Ectodermal cell (in vitro differentiated cells): ENCODE measurements at regions not wholly inside any gene's neighbourhood (a gene's known extent, or its start where the extent isn't known, plus 50 kb on each side); places are given as distances from the start of the nearest gene placed in this dataset.

ENCODE experiments used
- H3K27ac ChIP-seq: 2 replicates; pipeline ENCODE4 v1.7.0; 2013; ENCODE audit warnings: mild to moderate bottlenecking, low read depth, low read length; ENCODE audit not compliant: insufficient read depth, poor library complexity, severe bottlenecking
- H3K27me3 ChIP-seq: 2 replicates; pipeline ENCODE4 v1.7.0; 2013; ENCODE audit warnings: mild to moderate bottlenecking, low read length; ENCODE audit not compliant: insufficient read depth, control insufficient read depth, poor library complexity, severe bottlenecking
- H3K36me3 ChIP-seq: one replicate; pipeline ENCODE4 v1.7.0; 2013; ENCODE audit warnings: low read length; ENCODE audit not compliant: control insufficient read depth, insufficient read depth
- H3K4me1 ChIP-seq: one replicate; pipeline ENCODE4 v1.7.0; 2013; ENCODE audit warnings: low read length; ENCODE audit not compliant: control insufficient read depth, insufficient read depth
- H3K4me3 ChIP-seq: 2 replicates; pipeline ENCODE4 v1.7.0; 2013; ENCODE audit warnings: low read depth, low read length, control low read depth; ENCODE audit not compliant: insufficient read depth
- H3K9me3 ChIP-seq: 2 replicates; pipeline ENCODE4 v1.7.0; 2013; ENCODE audit warnings: mild to moderate bottlenecking, low read length, moderate library complexity; ENCODE audit not compliant: control insufficient read depth
- WGBS, 2 experiments: methylation state at CpG; one replicate each; pipeline ENCODE4 v1.1.7; 2013; ENCODE audit warnings: missing lambda C conversion rate in 2 of 2; 5-methylcytosine and 5-hydroxymethylcytosine counted together

- H3K9me3 ChIP-seq = no peaks in the 10 kb centered on the region
Observed at GRCh38 chr4:32203340-32203739, 1483.2 kb downstream of the PCDH7 start.

GRCh38 chr4:32206756-32207155 lies 1486.6 kb downstream of the PCDH7 start:
- H3K9me3 ChIP-seq = no peaks in the 10 kb centered on the region
- 87 to 89% methylated on average over 2 of the region's 3 CpGs for whole genome bisulfite sequencing, 2 experiments
- H3K4me1 ChIP-seq = no peaks in the 10 kb centered on the region
- no peaks in the 10 kb centered on the region for H3K36me3 ChIP-seq
- H3K4me3 ChIP-seq = no peak overlapping the region
- no peak overlapping the region for H3K27ac ChIP-seq
- H3K27me3 ChIP-seq = no peaks in the 10 kb centered on the region

More at GRCh38 chr4:32203340-32203739, 1483.2 kb downstream of the PCDH7 start:
- no peaks in the 10 kb centered on the region for H3K4me1 ChIP-seq
- no peaks in the 10 kb centered on the region for H3K27me3 ChIP-seq
- H3K36me3 ChIP-seq = no peaks in the 10 kb centered on the region
- no peak overlapping the region for H3K4me3 ChIP-seq
- H3K27ac ChIP-seq = no peak overlapping the region

GRCh38 chr4:32207456-32207855 lies 1487.3 kb downstream of the PCDH7 start:
- no peaks in the 10 kb centered on the region for H3K4me1 ChIP-seq
- H3K27ac ChIP-seq = no peak overlapping the region
- no peak overlapping the region for H3K4me3 ChIP-seq
- H3K27me3 ChIP-seq = no peaks in the 10 kb centered on the region
- no peaks in the 10 kb centered on the region for H3K9me3 ChIP-seq
- H3K36me3 ChIP-seq = no peaks in the 10 kb centered on the region

- Histone ChIP-seq H3K27ac (no peak overlapping the region), H3K9me3 (no peaks in the 10 kb centered on the region), H3K36me3 (no peaks in the 10 kb centered on the region), H3K4me3 (no peak overlapping the region), H3K4me1 (no peaks in the 10 kb centered on the region), H3K27me3 (no peaks in the 10 kb centered on the region)
- 91 to 95% methylated on average over 10 of the region's 10 CpGs for WGBS, 2 experiments
Observed at GRCh38 chr4:32215277-32215676, 1495.1 kb downstream of the PCDH7 start.

- Histone ChIP-seq H3K27ac (no peak overlapping the region), H3K4me3 (no peak overlapping the region), H3K36me3 (no peaks in the 10 kb centered on the region), H3K4me1 (no peaks in the 10 kb centered on the region), H3K9me3 (no peaks in the 10 kb centered on the region), H3K27me3 (no peaks in the 10 kb centered on the region)
- WGBS, 2 experiments = 93 to 94% methylated on average over 9 of the region's 9 CpGs
Observed at GRCh38 chr4:32216502-32216901, 1496.3 kb downstream of the PCDH7 start.

GRCh38 chr4:32219306-32220075 lies 1499.3 kb downstream of the PCDH7 start:
- no peaks in the 10 kb centered on the region for H3K36me3 ChIP-seq
- no peaks in the 10 kb centered on the region for H3K4me1 ChIP-seq
- H3K4me3 ChIP-seq = no peak overlapping the region
- H3K9me3 ChIP-seq = no peaks in the 10 kb centered on the region
- H3K27ac ChIP-seq = no peak overlapping the region
- WGBS, 2 experiments = 31 to 33% methylated on average over 3 of the region's 3 CpGs
- H3K27me3 ChIP-seq = no peaks in the 10 kb centered on the region

- no peaks in the 10 kb centered on the region for H3K36me3 ChIP-seq
- no peak overlapping the region for H3K4me3 ChIP-seq
- H3K4me1 ChIP-seq = no peaks in the 10 kb centered on the region
- H3K27ac ChIP-seq = no peak overlapping the region
- H3K9me3 ChIP-seq = no peaks in the 10 kb centered on the region
- H3K27me3 ChIP-seq = no peaks in the 10 kb centered on the region
Observed at GRCh38 chr4:32226204-32226603, 1506.0 kb downstream of the PCDH7 start.

GRCh38 chr4:32226733-32227132 lies 1506.6 kb downstream of the PCDH7 start:
- Histone ChIP-seq H3K4me1 (no peaks in the 10 kb centered on the region), H3K9me3 (no peaks in the 10 kb centered on the region), H3K27me3 (no peaks in the 10 kb centered on the region), H3K4me3 (no peak overlapping the region), H3K36me3 (no peaks in the 10 kb centered on the region), H3K27ac (no peak overlapping the region)
- WGBS, 2 experiments = 85% methylated on average over 2 of the region's 2 CpGs; no CpG with 5 or more reads in 1 of the 2 experiments

GRCh38 chr4:32243926-32244325 lies 1523.8 kb downstream of the PCDH7 start:
- Histone ChIP-seq H3K36me3 (no peaks in the 10 kb centered on the region), H3K4me3 (no peak overlapping the region), H3K27ac (no peak overlapping the region), H3K9me3 (no peaks in the 10 kb centered on the region), H3K27me3 (no peaks in the 10 kb centered on the region), H3K4me1 (no peaks in the 10 kb centered on the region)
- 0 to 35% methylated on average over 1 to 3 of the region's 3 CpGs for WGBS, 2 experiments

GRCh38 chr4:32249040-32249439 lies 1528.9 kb downstream of the PCDH7 start:
- no peaks in the 10 kb centered on the region for H3K4me1 ChIP-seq
- no peaks in the 10 kb centered on the region for H3K9me3 ChIP-seq
- H3K4me3 ChIP-seq = no peak overlapping the region
- 50% methylated on average over 2 of the region's 2 CpGs for WGBS, 2 experiments
- no peaks in the 10 kb centered on the region for H3K36me3 ChIP-seq
- no peak overlapping the region for H3K27ac ChIP-seq
- H3K27me3 ChIP-seq = no peaks in the 10 kb centered on the region

- H3K4me3 ChIP-seq = no peak overlapping the region
- H3K9me3 ChIP-seq = no peaks in the 10 kb centered on the region
- no peaks in the 10 kb centered on the region for H3K27me3 ChIP-seq
- H3K4me1 ChIP-seq = no peaks in the 10 kb centered on the region
- no peak overlapping the region for H3K27ac ChIP-seq
- WGBS, 2 experiments = 93 to 100% methylated on average over 1 of the region's 1 CpG
- no peaks in the 10 kb centered on the region for H3K36me3 ChIP-seq
Observed at GRCh38 chr4:32251126-32251525, 1531.0 kb downstream of the PCDH7 start.
